Stimulated activated CD8-positive, alpha-beta memory T cell treated with anti-CD3 and anti-CD28 coated beads, Interleukin-15, amount 100 ng/mL, for 48 hours (primary cell): ENCODE measurements at regions not wholly inside any gene's neighbourhood (a gene's known extent, or its start where the extent isn't known, plus 50 kb on each side); places are given as distances from the start of the nearest gene placed in this dataset.
"Not testable (repeated sequence)": the region's sequence is repeated elsewhere in the genome, so short reads cannot be mapped to it uniquely, and the experiment has no call there.

ENCODE experiments used
- DNase-seq, 2 donors: peaks; one replicate each; pipeline ENCODE4 v3.0.0-alpha.2; 2020; ENCODE audit warnings: low read depth in 2 of 2

DNA sequence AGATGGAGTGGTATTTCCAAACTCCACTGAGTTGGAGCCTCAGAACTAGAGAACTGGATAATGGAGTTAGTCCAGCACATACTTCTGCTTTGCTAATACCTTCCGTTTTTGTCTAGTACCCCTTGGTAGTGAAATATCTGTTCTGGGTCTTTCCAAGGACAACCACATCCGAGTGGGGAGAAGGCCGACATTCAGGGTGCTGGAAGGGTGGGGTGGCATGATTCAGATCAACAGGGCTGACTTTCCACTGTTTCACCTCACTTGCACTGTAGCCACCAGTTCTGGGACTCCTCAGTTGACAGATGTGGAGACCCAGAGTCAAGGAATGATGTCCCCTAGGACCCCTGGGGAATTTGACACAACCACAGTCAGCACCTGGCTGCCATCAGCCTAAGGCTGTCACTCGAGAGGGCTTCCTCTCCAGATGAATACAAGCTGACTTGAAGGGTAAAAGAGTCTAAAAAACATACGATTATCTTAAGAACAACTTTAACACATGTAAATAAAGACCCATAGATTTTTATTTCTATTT lies 84.8 kb upstream of the HNF1B start:
- DNase-seq = no peak

- no peak for DNase-seq
These were observed 83.8 kb upstream of the HNF1B start for GRCh38 chr17:37828651-37829124.

GRCh38 chr17:37827905-37828650 lies 83.2 kb upstream of the HNF1B start:
- DNase-seq = no peak

GRCh38 chr17:37826497-37827430 lies 81.9 kb upstream of the HNF1B start:
- no peak for DNase-seq

- no peak for DNase-seq
These were observed 81.0 kb upstream of the HNF1B start for GRCh38 chr17:37825851-37826250.

DNA sequence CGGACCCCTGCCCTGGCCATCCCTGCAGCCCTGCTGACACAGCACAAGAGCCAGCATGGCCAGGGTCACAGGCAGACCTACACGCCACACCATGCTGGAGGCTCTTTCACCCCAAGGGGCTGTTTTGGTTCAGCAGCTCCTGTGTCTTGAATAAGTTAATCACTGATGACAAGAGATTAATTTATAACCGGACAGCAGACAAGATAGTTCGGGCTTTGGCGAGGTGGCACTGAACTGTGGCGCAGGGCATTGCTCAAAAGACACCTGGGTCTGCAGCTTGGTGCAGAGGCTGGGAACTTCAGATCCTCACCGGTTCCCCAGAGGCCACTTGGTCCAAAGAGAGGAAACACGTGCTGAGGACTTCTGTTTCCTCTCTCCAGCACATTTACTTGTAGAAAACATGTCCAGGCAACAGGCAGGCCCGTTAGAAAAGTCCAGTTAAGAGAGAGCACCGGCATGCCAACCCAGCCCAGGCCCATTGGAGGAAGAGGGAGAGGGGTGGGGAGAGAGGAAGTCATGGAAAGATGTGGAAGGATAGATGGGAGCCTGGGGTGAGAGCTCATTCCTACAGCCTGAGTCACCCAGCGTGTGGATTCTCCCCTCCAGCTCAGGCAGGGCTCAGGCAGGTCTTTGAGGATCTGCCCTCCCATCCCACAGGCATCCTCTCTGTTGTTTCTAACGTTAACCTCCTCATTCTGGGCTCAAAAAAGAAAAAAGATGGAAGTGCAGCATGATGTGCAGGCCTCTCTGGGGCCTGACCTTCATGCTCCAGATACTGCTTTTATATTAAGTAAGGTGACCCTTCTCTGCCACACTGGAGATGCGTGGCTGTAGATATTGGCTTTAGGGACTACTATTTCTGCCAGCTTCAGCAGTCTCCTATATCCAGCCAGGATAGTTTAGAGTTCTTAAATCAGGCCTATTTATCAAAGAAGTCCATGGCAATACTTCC lies 80.0 kb upstream of the HNF1B start:
- no peak for DNase-seq

- DNase-seq = no peak
These were observed 79.1 kb upstream of the HNF1B start for GRCh38 chr17:37823996-37824395.

DNA sequence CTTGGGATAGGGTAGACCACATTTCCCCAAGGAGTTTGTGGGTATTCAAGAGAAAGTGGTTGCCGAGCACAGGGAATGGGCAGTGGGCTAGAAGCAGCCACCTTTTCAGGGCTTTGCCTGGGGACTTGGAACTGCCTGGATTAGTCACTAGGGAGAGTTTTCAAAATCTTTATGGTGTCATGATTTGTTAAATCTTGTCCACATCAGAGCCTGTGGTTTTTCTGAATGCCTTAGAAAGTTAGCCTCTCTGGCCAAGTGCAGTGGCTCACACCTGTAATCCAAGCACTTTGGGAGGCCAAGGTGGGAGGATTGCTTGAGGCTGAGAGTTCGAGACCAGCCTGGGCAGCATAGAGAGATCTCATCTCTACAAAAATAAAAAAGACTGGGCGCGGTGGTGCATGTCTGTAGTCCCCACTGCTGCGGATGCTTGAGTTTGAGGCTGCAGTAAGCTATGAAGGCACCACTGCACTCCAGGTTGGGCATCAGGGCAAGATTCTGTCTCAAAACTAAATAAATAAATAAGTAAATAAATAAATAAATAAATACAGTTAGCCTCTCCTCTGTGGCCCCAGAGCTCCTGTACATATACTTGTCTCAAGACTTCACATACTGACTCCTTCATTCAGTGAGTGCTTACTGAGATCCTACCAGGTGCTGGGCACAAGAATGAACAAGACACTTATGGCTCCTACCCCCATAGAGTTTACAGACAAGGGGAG lies 76.3 kb upstream of the HNF1B start:
- DNase-seq = no peak

DNA sequence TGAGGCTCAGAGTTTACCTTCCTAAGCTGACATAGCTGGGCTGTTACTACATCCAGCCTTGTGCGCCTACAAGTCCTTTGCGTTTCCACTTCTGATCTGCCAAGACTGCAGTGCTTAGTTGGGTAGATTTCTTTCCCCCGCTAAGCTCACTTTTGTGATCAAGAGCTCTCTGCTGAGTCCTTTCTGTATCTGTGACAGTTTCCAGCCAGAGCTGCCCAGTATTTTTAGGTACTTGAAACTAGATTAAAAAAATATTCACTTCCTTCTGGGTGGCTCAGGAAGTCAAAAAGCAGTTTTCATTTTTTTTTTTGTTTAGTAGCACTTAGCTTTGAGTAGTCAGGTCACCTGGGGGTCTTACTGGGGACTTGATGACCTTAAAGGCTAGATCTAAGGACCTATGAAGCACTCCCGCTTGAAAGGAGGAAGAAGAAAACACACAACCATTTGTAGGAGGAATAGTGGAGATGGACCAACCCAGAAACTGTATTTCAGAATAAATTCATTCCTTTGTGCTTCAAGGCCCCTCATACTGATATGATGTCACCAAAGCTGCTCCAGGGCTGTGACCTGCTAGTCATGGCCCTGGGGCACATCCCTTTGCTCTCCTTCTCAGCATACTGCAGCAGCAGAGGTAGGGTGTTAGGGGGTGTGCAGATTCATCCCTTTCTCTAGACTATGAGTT lies 75.6 kb upstream of the HNF1B start:
- DNase-seq = no peak

GRCh38 chr17:37818689-37819088 lies 73.8 kb upstream of the HNF1B start:
- DNase-seq = no peak

DNA sequence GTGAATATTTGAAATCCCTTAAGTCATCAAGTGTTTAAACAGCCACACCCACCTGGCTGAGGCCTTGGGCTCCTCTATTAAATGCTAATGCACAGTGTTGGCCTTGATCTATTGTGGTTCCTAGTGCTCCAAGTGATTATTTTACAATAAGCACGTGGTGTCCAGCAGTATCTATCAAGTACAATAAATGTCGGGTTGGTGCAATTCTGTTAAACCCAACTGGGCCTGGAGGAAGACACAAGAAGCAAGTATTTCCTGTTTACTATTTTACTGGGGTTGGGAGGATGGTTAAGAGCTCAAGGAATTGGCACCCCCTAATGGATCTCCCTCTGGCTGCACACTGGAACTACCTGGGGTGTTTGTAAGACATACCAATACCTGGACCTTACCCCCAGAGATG lies 72.1 kb upstream of the HNF1B start:
- no peak for DNase-seq

GRCh38 chr17:37815536-37815935 lies 70.7 kb upstream of the HNF1B start:
- no peak for DNase-seq

DNA sequence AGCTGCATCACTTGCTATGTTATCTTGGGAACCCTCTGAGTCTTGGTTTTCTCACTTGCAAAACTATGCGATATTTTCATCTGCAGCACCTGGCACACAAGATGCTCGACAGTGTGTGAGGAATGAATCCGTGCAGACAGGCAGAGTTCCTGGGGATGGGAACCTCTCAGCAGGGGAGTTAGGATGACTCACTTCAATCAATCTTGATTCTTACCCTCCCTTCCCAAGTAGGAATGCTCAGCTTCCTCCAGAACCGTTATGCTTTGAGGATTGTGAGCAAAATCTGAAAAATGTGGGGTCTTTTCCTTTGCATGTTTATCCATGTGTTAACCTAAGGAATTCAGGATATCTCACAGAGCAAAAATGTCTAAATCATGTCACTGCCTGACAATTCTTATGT lies 68.9 kb upstream of the HNF1B start:
- no peak for DNase-seq

DNA sequence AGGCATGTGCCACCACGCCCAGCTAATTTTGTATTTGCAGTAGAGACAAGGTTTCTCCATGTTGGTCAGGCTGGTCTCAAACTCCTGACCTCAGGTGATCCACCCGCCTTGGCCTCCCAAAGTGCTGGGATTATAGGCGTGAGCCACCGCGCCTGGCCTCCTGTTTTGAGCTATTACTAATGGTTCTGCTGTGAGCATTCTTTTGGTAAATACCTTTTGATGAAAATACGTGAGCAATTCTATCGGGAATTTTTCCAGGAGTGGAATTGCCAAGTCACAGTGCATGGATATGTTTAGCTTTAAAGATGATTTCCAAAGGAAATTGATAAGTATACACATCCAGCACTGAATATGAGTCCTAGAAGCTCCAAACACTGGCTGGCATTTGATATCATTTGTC lies 64.0 kb upstream of the HNF1B start:
- not testable (repeated sequence) for DNase-seq

- DNase-seq = no peak
These were observed 58.0 kb upstream of the HNF1B start for GRCh38 chr17:37802712-37803416.

- no peak for DNase-seq
These were observed 57.3 kb upstream of the HNF1B start for GRCh38 chr17:37802061-37802595.

GRCh38 chr17:37801171-37801570 lies 56.3 kb upstream of the HNF1B start:
- DNase-seq = no peak

DNA sequence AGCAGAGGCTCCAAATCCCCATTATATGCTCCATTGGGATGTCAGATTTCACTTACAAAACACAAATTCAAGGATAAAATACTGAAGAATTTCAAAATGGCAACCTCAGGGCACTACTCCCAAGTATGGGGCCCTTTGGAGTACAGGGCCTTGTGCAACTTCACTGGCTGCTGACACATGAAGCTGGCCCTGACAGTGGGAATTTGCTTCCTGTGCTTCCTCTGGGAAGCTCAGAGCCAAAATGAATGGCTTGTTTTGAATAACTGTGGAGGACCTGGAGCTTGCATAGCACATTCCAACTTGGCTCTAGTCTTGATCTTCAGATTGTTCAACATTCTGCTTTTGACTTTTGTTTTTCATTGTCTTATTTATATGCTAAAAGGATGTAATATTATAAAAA lies 52.3 kb upstream of the HNF1B start:
- DNase-seq = no peak

- no peak for DNase-seq
These were observed 51.2 kb upstream of the HNF1B start for GRCh38 chr17:37796076-37796475.
